ENCODE measurements at regions not wholly inside any gene's neighbourhood (a gene's known extent, or its start where the extent isn't known, plus 50 kb on each side); places are given as distances from the start of the nearest gene placed in this dataset.

DNA sequence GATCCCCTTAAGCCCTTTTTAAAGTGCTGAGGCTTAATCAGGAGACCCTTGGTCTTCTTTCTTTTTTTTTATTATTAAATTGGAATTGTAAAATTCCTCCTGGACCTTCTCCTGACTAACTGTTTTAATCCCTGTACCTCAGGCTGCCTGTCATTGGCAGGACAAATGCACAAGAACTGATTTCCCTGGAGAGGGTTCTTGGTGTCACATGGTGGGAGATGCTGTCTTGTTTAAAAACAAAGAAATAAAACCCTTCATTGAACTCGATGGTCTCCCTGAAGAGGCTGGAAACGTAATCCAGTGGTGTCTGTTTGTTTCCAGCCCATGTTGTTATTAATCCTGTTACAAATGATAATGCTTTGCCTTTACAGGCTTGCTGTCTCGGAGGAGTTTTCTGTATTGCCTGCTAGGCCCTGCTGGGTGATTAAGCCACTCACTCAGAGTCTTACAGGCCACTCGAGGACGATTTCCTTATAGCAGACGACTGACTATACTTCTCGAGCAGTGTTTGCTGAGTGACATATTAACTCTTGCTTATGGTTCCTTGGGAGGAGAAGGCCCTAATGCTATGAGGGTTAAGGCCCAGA is 100.5 kb upstream of the MGAT5 start:
- intact Hi-C loops (cut with micrococcal nuclease; ENCODE audit: unreplicated experiment), result no loop called here
- Histone ChIP-seq H3K9me3 (replicated peaks; ENCODE audit: control insufficient read depth, insufficient read depth, low read length) (no peaks in the 10 kb centered on the region), H3K4me2 (ENCODE audit: control insufficient read depth, insufficient read depth) (no peak overlapping the region), H2AFZ (ENCODE audit: control insufficient read depth, low read depth, low read length) (no peak overlapping the region), H3K9ac (ENCODE audit: control insufficient read depth, insufficient read depth, low read length) (no peak overlapping the region), H3K79me2 (ENCODE audit: control insufficient read depth, insufficient read depth, low read length) (peaks cover 77% of the 10 kb centered on the region), H4K20me1 (ENCODE audit: control insufficient read depth, insufficient read depth) (peaks cover 12% of the 10 kb centered on the region; the same call in 1 of the 2 replicates), H3K4me3 (no peak overlapping the region), H3K27me3 (replicated peaks in 1 of 2; ENCODE audit: control insufficient read depth in 2 of 2, insufficient read depth in 2 of 2, low read length in 1 of 2) (no peaks in the 10 kb centered on the region), H3K27ac (ENCODE audit: control insufficient read depth, insufficient read depth) (no peak overlapping the region), H3K36me3 (ENCODE audit: control insufficient read depth in 2 of 2, insufficient read depth in 2 of 2, low read length in 1 of 2) (peaks cover 4 to 6% of the 10 kb centered on the region in 2 experiments; a peak in 2 of 4 replicates), H3K4me1 (ENCODE audit: control insufficient read depth, insufficient read depth, low read length) (peaks cover 40% of the 10 kb centered on the region)
- ChIA-PET RAD21 (ENCODE audit: unreplicated experiment) (interaction anchor here (1.5 kb wide), 1 partner anchor 35 kb away, joined by 3 read pairs; no protein-coding TSS in a partner anchor), SMC1A (ENCODE audit: uncharacterized antibody, unreplicated experiment) (interaction anchor here (0.6 kb wide), 1 partner anchor 11 kb away, joined by 3 read pairs; no protein-coding TSS in a partner anchor), CTCF (no interaction called here), POLR2A (no interaction called here)
- FAIRE-seq, result no peak
- DNase-seq (ENCODE audit: low read depth, low spot score), result no peak
- ATAC-seq, result no peak
- BruUV-seq (replicated peaks), result no TSS peak
- in situ Hi-C loops (cut with MboI), result no loop called here
- WGBS (ENCODE audit: insufficient coverage, insufficient replicate concordance, low lambda C conversion rate, missing lambda C conversion rate), result 90% methylated on average over 7 of the region's 7 CpGs
- TF ChIP-seq, protein P1, sequence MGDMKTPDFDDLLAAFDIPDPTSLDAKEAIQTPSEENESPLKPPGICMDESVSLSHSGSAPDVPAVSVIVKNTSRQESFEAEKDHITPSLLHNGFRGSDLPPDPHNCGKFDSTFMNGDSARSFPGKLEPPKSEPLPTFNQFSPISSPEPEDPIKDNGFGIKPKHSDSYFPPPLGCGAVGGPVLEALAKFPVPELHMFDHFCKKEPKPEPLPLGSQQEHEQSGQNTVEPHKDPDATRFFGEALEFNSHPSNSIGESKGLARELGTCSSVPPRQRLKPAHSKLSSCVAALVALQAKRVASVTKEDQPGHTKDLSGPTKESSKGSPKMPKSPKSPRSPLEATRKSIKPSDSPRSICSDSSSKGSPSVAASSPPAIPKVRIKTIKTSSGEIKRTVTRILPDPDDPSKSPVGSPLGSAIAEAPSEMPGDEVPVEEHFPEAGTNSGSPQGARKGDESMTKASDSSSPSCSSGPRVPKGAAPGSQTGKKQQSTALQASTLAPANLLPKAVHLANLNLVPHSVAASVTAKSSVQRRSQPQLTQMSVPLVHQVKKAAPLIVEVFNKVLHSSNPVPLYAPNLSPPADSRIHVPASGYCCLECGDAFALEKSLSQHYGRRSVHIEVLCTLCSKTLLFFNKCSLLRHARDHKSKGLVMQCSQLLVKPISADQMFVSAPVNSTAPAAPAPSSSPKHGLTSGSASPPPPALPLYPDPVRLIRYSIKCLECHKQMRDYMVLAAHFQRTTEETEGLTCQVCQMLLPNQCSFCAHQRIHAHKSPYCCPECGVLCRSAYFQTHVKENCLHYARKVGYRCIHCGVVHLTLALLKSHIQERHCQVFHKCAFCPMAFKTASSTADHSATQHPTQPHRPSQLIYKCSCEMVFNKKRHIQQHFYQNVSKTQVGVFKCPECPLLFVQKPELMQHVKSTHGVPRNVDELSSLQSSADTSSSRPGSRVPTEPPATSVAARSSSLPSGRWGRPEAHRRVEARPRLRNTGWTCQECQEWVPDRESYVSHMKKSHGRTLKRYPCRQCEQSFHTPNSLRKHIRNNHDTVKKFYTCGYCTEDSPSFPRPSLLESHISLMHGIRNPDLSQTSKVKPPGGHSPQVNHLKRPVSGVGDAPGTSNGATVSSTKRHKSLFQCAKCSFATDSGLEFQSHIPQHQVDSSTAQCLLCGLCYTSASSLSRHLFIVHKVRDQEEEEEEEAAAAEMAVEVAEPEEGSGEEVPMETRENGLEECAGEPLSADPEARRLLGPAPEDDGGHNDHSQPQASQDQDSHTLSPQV (IDR thresholded peaks at IDR 0.05), result no peak
- TF ChIP-seq RELA (IDR thresholded peaks at IDR 0.05; ENCODE audit: borderline replicate concordance, partially characterized antibody), result no peak
- no peak for TF ChIP-seq NR2F1 (conservative IDR thresholded peaks at IDR 0.05)
- TF ChIP-seq CBX3 (IDR thresholded peaks at IDR 0.05; ENCODE audit: borderline replicate concordance, low read depth), result no peak
- TF ChIP-seq, protein P2, sequence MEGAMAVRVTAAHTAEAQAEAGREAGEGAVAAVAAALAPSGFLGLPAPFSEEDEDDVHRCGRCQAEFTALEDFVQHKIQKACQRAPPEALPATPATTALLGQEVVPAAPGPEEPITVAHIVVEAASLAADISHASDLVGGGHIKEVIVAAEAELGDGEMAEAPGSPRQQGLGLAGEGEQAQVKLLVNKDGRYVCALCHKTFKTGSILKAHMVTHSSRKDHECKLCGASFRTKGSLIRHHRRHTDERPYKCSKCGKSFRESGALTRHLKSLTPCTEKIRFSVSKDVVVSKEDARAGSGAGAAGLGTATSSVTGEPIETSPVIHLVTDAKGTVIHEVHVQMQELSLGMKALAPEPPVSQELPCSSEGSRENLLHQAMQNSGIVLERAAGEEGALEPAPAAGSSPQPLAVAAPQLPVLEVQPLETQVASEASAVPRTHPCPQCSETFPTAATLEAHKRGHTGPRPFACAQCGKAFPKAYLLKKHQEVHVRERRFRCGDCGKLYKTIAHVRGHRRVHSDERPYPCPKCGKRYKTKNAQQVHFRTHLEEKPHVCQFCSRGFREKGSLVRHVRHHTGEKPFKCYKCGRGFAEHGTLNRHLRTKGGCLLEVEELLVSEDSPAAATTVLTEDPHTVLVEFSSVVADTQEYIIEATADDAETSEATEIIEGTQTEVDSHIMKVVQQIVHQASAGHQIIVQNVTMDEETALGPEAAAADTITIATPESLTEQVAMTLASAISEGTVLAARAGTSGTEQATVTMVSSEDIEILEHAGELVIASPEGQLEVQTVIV (IDR thresholded peaks at IDR 0.05; ENCODE audit: borderline replicate concordance, partially characterized antibody), result no peak
- TF ChIP-seq RAD51 (IDR thresholded peaks at IDR 0.05), result no peak
- TF ChIP-seq TAF1 (IDR thresholded peaks at IDR 0.05; ENCODE audit: borderline replicate concordance, low read depth, low read length), result no peak
- TF ChIP-seq EED (IDR thresholded peaks at IDR 0.05; ENCODE audit: low read depth), result no peak
- TF ChIP-seq, protein P3, sequence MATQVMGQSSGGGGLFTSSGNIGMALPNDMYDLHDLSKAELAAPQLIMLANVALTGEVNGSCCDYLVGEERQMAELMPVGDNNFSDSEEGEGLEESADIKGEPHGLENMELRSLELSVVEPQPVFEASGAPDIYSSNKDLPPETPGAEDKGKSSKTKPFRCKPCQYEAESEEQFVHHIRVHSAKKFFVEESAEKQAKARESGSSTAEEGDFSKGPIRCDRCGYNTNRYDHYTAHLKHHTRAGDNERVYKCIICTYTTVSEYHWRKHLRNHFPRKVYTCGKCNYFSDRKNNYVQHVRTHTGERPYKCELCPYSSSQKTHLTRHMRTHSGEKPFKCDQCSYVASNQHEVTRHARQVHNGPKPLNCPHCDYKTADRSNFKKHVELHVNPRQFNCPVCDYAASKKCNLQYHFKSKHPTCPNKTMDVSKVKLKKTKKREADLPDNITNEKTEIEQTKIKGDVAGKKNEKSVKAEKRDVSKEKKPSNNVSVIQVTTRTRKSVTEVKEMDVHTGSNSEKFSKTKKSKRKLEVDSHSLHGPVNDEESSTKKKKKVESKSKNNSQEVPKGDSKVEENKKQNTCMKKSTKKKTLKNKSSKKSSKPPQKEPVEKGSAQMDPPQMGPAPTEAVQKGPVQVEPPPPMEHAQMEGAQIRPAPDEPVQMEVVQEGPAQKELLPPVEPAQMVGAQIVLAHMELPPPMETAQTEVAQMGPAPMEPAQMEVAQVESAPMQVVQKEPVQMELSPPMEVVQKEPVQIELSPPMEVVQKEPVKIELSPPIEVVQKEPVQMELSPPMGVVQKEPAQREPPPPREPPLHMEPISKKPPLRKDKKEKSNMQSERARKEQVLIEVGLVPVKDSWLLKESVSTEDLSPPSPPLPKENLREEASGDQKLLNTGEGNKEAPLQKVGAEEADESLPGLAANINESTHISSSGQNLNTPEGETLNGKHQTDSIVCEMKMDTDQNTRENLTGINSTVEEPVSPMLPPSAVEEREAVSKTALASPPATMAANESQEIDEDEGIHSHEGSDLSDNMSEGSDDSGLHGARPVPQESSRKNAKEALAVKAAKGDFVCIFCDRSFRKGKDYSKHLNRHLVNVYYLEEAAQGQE (IDR thresholded peaks at IDR 0.05; ENCODE audit: low read depth, low read length), result no peak
- TF ChIP-seq EP300 (IDR thresholded peaks at IDR 0.05; ENCODE audit: borderline replicate concordance in 1 of 2, control insufficient read depth in 1 of 2, low read depth in 2 of 2, low read length in 2 of 2), result no peak
- TF ChIP-seq ZNF24 (IDR thresholded peaks at IDR 0.05), result no peak
- TF ChIP-seq FOXM1 (IDR thresholded peaks at IDR 0.05; ENCODE audit: low read depth, low read length), result no peak
- TF ChIP-seq SREBF1 (IDR thresholded peaks at IDR 0.05; ENCODE audit: low read length), result no peak
- no peak for TF ChIP-seq KAT2A (conservative IDR thresholded peaks at IDR 0.05; ENCODE audit: control insufficient read depth, low read depth, low read length)
- TF ChIP-seq RBBP5 (conservative IDR thresholded peaks at IDR 0.05), result no peak

Measured in GM12878 (cell line).